ENCODE measurements at regions not wholly inside any gene's neighbourhood (a gene's known extent, or its start where the extent isn't known, plus 50 kb on each side); places are given as distances from the start of the nearest gene placed in this dataset.

DNA sequence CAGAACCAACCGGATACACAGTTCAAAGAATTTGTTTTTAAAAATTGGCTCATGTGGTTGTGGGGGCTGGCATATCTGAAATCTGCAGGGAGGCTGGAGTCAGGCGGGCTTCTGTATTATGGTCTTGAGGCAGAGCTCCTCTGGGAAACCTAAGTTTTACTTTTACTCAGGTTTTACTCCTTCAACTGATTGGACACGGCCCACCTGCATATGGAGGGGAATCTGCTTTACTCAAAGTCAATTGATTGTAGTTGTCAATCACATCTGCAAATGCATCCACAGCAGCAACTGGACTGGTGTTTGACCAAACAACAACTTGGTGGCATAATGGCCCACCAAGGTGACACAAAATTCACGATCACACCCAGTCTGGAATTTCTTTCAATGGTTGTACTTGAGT lies 103.4 kb downstream of the ERMARD start:
- no peak for DNase-seq (ENCODE audit: low spot score)
- Histone ChIP-seq H3K9me3 (ENCODE audit: low read depth, low read length, poor library complexity, severe bottlenecking) (no peaks in the 10 kb centered on the region), H3K36me3 (ENCODE audit: insufficient read depth, low read length, poor library complexity, severe bottlenecking) (no peaks in the 10 kb centered on the region), H3K27ac (ENCODE audit: low read depth, low read length, poor library complexity, severe bottlenecking) (no peak overlapping the region), H3K4me1 (ENCODE audit: insufficient read depth, low read length, poor library complexity, severe bottlenecking) (peaks cover 29% of the 10 kb centered on the region), H3K4me3 (ENCODE audit: low read depth, low read length, poor library complexity, severe bottlenecking) (no peak overlapping the region), H3K27me3 (replicated peaks; ENCODE audit: insufficient read depth, low read depth, low read length, poor library complexity) (no peaks in the 10 kb centered on the region)
- ChIA-PET POLR2A (ENCODE audit: low non-redundant PET) (no interaction called here), CTCF (no interaction called here)
- no peak for TF ChIP-seq EZH2 (IDR thresholded peaks at IDR 0.05; ENCODE audit: borderline replicate concordance, low read depth, low read length, poor library complexity, severe bottlenecking)
- no peak for TF ChIP-seq CTCF (conservative IDR thresholded peaks at IDR 0.05; ENCODE audit: low read depth, low read length)
- BruUV-seq (replicated peaks), result no TSS peak
- intact Hi-C loops (cut with micrococcal nuclease; ENCODE audit: unreplicated experiment), result no loop called here

GRCh38 chr6:169854083-169854725 lies 102.8 kb downstream of the ERMARD start:
- no peaks in the 10 kb centered on the region for H3K27me3 ChIP-seq (replicated peaks; ENCODE audit: insufficient read depth, low read depth, low read length, poor library complexity)
- intact Hi-C loops (cut with micrococcal nuclease; ENCODE audit: unreplicated experiment), result no loop called here

GRCh38 chr6:169853196-169854082 lies 102.0 kb downstream of the ERMARD start:
- Histone ChIP-seq H3K36me3 (ENCODE audit: insufficient read depth, low read length, poor library complexity, severe bottlenecking) (no peaks in the 10 kb centered on the region), H3K27ac (ENCODE audit: low read depth, low read length, poor library complexity, severe bottlenecking) (no peak overlapping the region), H3K27me3 (replicated peaks; ENCODE audit: insufficient read depth, low read depth, low read length, poor library complexity) (no peaks in the 10 kb centered on the region), H3K4me1 (ENCODE audit: insufficient read depth, low read length, poor library complexity, severe bottlenecking) (peaks cover 29% of the 10 kb centered on the region), H3K9me3 (ENCODE audit: low read depth, low read length, poor library complexity, severe bottlenecking) (no peaks in the 10 kb centered on the region), H3K4me3 (ENCODE audit: low read depth, low read length, poor library complexity, severe bottlenecking) (no peak overlapping the region)
- intact Hi-C loops (cut with micrococcal nuclease; ENCODE audit: unreplicated experiment), result no loop called here
- ChIA-PET CTCF (no interaction called here), POLR2A (ENCODE audit: low non-redundant PET) (no interaction called here)
- peak; percentile 56 for DNase-seq (ENCODE audit: low spot score)
- no TSS peak for BruUV-seq (replicated peaks)
- no peak for TF ChIP-seq EZH2 (IDR thresholded peaks at IDR 0.05; ENCODE audit: borderline replicate concordance, low read depth, low read length, poor library complexity, severe bottlenecking)
- TF ChIP-seq CTCF (conservative IDR thresholded peaks at IDR 0.05; ENCODE audit: low read depth, low read length), result no peak

More at GRCh38 chr6:169854083-169854725, 102.8 kb downstream of the ERMARD start:
- no peaks in the 10 kb centered on the region for H3K36me3 ChIP-seq (ENCODE audit: insufficient read depth, low read length, poor library complexity, severe bottlenecking)
- H3K27ac ChIP-seq (ENCODE audit: low read depth, low read length, poor library complexity, severe bottlenecking), result no peak overlapping the region
- TF ChIP-seq EZH2 (IDR thresholded peaks at IDR 0.05; ENCODE audit: borderline replicate concordance, low read depth, low read length, poor library complexity, severe bottlenecking) (no peak), CTCF (conservative IDR thresholded peaks at IDR 0.05; ENCODE audit: low read depth, low read length) (no peak)
- H3K4me3 ChIP-seq (ENCODE audit: low read depth, low read length, poor library complexity, severe bottlenecking), result no peak overlapping the region
- no peak for DNase-seq (ENCODE audit: low spot score)
- no peaks in the 10 kb centered on the region for H3K9me3 ChIP-seq (ENCODE audit: low read depth, low read length, poor library complexity, severe bottlenecking)
- CTCF ChIA-PET, result no interaction called here
- peaks cover 29% of the 10 kb centered on the region for H3K4me1 ChIP-seq (ENCODE audit: insufficient read depth, low read length, poor library complexity, severe bottlenecking)
- BruUV-seq (replicated peaks), result no TSS peak
- POLR2A ChIA-PET (ENCODE audit: low non-redundant PET), result no interaction called here
